GM03348 (cell line): ENCODE measurements at regions not wholly inside any gene's neighbourhood (a gene's known extent, or its start where the extent isn't known, plus 50 kb on each side); places are given as distances from the start of the nearest gene placed in this dataset.
A peak's percentile ranks its signal among the peaks of the same experiment; 100 is the strongest.

ENCODE experiments used
- DNase-seq: peaks from one replicate; pipeline ENCODE4 v3.0.0; 2012; ENCODE audit warnings: low spot score

DNA sequence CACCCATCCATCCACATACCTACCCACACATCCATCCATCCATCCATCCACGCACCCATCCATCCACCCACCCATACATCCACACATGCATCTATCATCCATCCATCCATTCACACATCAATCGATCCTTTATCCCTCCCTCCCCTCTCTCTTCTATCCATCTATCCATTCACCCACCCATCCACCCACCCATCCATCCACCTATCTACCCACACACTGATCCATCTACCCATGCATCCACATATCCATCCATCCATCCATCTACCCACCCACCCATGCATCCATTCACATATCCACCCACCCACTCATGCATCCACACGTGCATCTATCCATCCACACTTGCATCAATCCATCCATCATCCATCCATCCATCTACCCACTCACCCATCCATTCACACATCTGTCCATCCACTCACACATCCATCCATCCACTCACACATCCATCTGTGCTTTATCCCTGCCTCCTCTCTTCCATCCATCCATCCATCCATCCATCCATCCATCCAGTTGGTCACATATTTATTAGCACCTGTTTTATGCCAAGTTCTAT, 366.1 kb downstream of the CTTN start:
- no peak for DNase-seq

DNA sequence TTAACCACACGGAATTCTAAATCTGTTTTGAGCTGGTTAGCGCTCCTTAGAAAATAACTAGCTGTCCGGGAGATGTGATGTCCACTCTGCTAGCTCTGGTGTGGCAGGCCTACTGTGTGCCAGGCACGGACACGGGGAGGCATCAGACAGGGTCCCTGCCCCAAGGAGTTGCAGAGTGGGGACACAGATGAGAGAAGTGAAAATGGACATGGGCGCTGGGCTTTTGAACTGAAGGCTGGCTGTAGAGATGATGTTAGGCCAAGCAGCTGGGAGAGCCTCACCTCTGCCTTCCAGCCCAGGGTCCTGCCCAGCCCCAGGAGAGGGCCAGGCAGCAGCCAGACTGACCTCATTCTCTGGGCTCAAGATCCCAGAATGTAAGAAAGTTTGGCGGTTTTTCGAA, 368.6 kb downstream of the CTTN start:
- DNase-seq: no peak

DNA sequence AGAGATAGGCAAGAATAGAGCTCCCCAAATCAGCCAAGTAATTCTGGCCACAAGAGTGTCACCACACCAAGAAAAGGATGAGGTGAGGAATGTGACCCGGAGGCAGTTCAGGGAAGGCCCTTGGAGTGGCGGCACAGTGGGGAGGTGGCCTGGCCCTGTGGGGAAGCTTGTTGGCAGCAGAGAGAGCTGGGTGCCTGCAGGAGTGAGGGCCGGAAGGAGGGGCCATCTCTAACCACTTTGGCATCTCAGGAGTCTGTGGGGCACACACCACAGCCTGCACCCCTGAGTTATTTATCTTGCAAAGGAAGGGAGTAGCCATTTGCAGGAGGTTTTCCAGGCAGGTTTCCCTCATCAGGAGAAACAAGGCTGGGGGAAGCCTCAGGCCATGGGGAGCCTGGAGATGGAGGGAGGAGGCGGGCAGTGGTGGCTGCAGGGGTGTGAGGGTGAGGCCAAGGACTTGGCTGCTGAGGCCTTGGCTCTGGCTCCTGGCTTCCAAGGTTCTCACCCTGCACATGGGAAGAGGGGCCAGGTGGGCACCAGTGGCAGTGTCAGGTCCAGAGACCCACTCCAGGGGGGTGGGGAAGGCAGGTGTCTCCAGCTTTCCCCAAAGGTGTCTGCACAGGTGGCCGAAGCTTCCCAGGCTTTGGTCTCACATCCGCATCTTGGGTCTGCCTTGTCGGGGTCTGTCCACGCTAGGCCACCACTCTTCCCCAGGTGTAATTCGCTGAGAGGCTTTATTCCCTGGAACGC, 370.2 kb downstream of the CTTN start:
- DNase-seq: no peak

DNA sequence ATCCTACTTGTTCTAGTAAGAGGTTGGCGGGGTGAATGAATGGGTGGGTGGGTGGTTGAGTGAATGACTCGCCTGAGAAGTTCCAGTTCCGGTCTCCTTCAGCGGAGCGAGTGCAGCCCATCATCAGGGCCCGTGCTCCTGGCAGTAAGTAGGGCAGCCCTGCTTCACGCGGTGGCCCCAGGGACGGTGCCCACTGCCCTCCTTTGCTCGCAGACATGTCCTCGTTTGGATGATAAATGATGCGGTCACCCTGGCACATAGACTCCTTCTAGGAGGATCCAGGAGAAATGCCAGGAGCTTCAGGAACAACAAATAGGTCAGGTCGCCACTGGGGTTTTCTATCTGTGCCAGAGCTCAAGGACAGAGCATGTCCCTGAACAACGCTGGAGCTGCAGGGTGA, 370.8 kb downstream of the CTTN start:
- no peak for DNase-seq

DNA sequence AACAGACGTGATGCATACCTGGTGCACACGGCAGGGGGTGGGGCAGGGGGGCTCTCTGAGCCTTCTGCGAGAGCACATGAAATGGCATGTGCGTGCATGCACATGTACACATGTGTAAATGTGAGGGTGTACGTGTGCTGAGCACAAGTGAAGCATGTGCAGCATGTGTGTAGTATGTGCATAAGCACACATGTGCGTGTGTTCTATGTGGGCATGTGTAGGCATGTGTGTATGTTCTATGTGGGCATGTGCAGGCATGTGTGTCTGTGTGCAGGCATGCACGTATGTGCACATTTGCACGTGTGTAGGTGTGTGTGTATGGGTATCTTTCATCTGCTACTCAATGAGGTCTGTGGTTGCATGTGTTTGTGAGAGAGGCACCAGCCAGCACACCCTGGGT, 371.2 kb downstream of the CTTN start:
- no peak for DNase-seq

DNA sequence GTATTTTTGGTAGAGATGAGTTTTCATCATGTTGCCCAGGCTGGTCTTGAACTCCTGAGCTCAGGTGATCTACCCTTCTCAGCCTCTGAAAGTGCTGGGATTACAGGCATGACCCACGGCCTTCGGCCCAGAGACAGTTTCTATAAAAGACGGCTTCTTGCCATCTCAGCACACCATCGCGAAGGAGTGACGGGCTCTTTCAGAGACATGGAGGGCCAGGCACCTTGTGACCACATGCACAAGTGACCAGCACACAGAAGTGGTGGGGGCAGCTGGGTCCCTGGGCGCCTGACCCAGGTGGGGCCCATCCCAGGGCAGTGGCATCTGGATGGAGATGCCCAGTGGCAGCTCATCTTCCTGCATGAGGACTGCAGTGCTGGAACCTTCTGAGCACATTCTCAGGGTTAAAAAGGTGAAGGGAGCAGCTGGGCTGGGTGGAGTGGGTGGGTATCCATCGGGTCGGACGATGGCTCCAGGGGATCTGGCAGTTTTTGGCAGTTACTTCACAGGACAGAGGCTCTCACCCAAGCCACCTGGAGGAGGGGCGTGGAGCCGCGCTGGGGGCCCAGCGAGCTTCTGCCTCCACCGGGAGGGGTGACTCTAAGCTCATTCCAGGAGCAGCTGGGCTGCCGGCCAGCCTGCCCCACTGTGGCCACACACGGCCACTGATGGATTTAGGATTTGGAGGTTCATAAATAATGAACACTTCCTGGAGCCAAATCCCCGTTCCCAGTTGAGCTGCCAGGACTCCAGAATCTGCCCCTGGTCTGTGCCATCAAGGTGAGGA, 373.0 kb downstream of the CTTN start:
- DNase-seq: no peak

DNA sequence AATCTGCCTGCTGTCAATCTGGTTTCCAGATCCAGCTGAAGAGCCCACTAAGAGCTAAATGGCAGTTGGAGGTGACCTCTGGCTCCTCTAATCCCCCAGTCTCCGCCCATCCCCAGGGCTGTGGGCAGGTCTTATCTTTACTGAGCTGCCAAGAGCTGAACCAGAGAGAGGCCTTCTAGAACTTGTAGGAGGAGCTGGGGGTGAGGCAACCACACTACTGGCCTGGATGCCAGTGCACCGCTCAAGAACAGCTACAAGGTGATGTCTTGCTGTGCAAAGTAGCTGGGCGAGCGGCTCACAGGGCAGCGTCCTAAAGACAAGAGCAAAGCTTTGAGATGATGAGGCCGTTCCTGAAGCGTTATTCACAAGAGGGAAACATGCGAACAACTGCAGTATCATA, 374.6 kb downstream of the CTTN start:
- DNase-seq: no peak

DNA sequence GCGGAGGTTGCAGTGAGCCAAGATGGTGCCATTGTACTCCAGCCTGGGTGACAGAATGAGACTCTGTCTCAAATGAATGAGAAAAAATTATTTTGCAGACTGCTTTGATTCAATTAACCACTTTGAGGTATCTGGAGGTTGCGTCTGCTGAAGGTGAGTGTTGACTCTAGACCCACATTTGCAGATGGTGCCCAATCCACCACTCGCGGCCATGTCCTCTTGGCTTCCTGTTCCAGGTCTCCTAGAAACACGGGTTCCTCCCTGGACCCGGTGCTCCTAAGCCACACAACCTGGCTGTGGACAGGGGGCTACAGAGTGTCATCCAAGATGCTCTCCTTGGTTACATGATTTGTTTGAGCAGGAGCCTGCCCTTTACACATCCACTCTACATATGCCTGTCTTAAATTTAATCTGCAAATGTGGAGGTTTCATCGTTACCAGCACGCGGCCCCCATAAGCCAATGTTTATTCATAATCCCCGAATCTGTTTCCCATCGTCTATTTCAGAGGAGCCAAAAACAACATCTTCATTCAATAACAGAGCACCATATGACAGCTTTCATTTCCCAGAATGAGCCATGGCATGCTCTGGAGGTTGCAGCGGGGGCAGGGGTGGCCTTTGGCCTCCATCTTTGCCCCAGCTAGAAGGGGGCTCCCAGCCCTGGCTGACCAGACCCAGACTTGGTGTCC, 377.2 kb downstream of the CTTN start:
- DNase-seq: no peak

DNA sequence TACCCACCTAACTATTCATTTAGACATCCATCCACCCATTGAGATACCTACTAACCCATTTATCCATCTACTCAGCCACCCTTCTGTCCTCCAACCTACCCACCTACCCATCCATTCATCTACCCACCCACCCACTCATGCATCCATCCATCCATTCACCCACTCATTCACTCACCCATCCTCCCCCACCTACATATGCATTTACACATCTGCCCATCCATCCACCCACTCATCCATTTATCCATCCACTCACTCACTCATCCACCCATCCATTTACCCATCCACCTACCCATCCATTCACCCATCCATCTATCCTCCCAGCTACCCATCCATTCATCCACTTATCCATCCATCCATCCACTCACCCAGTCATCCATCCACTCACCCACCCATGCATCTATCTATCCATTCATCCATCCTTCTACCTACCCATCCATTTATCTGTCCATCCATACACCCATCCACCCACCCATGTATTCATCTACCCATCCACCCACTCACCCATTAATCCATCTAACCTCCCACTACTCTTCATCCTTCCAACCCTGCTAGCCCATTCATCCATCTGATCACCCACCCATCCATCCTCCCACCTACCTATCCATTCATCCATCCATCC, 378.7 kb downstream of the CTTN start:
- DNase-seq: no peak

DNA sequence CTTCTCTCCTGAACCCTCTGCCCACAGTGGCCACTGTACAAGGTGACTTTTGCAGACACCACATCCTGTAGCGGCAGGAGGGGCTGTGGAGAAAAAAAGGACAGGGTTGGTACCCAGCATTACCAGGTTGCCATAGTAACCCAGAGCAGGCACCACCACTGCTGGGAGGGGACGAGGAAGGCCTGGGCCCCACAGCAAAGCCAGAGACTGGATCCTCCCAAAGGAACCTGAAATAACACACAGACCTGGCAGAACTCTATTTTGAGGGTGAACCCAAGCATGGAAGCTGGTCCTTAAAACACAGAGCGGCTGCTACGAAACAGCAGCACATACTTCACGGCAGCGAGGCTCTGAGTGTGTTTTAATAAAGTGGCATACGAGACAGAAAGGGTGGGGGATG, 380.6 kb downstream of the CTTN start:
- DNase-seq: no peak

DNA sequence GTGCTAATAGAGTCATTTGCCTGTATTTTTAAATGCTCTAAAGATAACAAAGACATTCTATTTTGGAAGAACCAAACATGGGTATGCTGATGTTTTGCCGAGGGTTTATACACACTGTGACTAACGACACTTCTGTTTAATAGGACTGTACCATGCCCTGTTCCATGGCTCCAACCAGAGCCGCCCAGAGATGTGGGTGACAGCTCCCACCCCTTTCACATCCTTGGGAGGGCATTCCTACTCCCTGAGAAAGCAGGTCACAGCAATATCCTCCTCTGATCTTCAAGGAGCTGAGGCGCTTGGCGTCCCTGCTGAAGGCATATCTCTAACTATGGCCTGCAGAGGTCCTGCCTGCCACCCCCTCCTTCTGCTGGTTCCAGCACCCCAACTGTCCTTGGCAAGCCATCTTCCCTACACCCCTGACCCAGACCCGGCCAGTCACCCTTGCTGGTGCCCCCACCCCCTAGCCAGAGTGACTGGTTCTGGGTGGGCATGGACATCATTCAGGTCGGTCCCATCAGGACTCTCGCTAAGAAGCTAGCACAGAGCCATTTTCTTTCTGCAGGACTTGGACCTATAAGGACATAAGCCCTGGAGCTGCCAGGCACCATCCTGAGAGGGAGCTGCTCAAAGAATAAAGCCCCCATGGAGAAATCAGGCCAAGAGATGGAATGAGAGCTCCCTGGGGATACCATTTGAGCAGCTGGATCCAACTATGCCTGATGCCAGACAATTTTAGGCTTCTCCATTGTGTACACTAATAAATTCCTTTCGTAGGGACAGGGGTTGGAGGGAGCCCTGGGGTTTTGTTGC, 381.3 kb downstream of the CTTN start:
- DNase-seq: no peak

DNA sequence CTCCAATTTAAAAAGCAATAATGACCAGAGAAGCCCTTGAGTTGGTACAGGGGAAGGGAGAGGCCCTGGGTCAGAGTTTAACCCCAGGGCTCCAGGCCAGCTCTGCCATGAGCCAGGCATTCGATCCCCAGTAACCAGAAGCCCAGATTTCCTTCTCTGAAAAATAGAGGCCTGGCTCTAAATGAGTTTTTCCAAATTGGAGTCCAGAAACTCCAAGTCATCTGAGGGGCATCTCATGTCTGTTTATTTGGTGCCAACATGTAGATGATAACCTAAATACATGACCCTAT, 381.9 kb downstream of the CTTN start:
- no peak for DNase-seq

DNA sequence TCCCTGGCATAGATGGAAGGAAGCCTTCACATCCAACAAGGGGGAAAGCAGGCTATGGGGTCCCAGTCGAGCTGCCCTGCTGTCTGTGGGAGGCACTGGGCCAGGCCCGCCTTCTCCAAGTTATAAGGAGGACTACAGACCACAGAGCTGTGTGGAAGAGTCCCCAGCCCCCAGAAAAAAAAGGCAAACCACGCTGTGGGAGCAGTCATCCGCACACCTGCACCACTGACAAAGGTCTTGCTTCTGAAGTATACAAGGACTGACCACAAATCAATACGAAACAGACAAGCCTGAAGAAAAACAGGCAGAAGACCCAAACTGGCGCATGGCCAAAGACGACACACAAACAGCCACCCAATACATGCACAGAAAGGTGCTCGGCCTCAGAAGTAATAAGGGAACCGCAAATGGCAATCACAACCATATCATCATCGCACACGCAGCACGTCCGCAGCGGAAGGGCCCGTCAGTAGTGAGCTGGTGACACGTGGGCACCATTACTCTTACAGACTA, 384.1 kb downstream of the CTTN start:
- no peak for DNase-seq

DNA sequence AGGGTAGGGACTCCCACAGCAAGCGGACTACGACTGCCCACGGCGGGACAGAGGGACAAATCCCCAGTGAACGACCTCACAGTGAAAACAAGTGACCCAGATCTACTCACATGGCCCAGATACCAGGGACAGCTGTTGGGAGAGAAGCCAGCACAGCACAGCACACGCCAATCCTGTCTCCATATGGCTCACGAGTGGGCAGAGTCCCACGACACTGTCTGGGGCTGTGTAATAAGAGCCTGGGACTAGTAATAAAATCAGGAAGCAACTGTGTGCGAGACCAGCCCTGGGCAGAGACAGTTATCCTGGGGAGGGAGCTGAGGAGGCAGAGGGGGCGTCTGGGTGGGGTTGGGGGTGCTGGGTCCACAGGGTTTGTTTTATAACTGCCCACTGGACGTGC, 385.0 kb downstream of the CTTN start:
- no peak for DNase-seq

DNA sequence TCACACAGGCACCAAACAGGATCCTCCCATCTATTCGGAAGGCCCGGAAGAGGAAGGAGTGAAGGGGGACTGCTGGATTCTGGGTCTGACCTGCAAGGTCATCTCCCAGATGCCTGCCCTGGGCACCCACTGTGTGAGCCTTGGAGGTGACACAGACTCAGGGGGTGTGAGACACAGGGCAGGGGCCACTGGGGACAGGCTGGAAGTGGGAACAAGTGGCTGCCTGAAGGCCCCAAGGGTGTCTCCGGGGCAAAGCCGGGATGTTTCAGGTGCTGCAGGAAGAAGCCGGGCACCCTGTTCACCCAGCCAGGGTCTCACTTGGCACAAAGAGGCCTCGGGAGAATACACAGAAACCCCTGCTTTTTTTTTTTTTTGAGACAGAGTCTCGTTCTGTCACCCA, 385.5 kb downstream of the CTTN start:
- no peak for DNase-seq

DNA sequence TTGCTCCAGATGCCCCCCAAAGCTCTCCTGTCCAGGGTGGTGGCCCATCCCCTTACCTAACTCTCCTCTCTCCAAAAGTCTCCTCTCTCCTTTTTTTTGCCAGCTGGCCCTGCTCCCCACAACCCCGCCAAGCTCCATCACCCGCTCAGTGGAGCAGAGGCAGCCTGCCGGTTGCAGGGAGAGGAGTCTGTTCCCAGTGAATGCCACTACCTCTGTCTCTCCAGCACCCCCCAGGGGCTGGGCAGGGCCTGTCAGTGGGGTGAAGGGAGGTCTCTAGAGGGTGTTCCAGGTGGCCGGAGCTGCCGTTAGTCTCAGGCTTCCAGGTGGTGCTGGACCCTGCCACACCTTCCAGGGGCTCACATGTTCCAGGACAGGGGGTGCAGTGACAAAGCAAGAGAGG, 387.0 kb downstream of the CTTN start:
- no peak for DNase-seq

DNA sequence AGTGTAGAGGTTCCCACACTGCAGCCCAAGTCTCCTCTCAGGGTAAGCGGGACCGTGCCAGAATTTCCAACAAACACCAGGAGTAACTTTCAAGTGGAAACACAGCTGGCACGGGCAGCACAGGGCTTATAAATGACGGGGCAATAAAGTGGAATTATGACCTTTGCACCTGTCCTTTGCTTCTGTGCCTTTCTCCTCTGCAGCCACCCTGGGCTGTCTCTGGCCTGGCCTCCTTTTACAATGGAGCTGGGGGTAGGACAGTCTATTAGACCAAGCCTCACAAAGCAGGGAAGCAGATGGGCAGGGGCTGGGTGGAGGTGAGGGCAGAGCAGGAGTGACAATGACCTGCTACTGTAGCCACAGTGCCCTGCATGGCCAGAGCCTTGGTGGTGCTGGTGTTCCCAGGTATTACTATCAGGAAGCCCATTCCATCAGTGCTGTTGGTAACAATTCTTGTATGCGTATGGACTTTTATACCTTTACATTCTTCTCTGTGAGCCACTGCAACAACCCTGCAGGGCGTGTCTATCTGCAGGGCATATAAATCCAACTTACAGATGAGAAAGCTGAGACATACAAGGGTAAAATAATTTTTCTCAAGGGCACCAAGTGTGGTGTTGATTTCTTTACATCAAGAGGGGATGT, 387.8 kb downstream of the CTTN start:
- DNase-seq: no peak

DNA sequence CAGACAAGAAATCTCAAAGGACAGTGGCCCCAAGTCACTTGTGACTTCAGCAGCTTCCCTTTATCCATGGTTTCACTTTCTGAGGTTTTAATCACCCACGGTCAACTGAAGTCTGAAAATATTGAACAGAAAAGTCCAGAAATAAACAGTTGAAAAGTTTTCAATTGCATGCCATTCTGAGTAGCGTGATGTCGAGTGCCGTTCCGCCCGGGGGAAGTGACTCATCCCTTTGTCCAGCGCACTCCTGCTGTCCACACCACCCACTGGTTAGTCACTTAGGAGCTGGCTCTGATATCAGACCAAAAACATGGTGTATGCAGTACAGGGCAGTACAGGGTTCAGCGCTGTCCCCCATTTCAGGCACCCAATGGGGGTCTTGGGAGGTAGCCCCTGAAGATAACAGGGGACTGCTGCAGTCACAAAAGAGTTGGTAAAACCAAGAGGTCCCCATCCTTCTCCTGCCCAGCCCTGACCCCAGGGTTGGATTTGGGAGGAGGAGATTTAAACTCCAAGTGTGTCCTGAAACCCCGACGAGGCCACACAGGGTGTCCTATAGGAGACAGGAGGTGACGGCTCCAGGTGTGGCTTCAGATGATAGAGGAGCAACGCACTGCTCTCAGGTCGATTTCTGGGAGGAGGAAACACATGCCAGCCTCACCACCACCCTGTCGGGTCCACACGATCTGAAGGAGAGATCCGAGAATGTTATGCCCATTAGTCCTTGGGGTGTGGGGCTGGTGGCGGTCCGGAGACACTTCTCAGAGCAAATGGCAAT, 390.1 kb downstream of the CTTN start:
- peak; percentile 73 for DNase-seq

DNA sequence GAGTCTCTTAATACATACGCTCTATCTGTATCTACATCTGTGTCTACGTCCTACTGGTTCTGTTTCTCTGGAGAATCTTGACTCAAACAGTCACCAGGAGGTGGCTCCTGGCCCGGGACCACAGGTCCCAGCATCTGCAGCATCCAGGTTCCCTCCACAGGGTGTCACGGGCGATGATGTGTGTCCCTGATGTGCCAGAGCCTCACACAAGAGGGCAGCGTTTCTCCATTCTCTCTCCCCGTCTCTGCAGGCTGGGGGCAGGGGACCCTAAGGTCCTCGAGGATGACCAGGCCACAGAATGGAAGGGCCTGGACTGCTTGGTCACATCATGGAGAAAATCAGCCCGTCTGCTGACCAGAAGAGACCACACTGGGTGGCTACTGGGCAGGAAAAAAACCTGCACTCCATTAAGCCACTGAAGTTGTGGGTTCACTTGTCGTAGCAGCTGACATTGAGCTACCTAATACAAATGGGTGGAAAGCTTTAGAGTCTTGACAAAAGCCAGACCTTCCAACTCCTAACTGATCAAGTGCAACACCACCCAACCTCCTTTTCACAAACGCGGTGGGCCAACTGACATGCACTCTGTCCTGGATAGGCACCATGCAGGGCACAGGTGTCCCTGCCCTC, 392.5 kb downstream of the CTTN start:
- DNase-seq: no peak
